Activated effector memory CD4-positive, alpha-beta T cell treated with anti-CD3 and anti-CD28 coated beads, Interleukin-2, amount 50 U/mL, for 16 hours (primary cell): ENCODE measurements at regions not wholly inside any gene's neighbourhood (a gene's known extent, or its start where the extent isn't known, plus 50 kb on each side); places are given as distances from the start of the nearest gene placed in this dataset.
"Not testable (repeated sequence)": the region's sequence is repeated elsewhere in the genome, so short reads cannot be mapped to it uniquely, and the experiment has no call there.

Source experiments
- DNase-seq: peaks from one replicate; pipeline ENCODE4 v3.0.0-alpha.2; 2020

- DNase-seq, result no peak
Measured at GRCh38 chrY:19042984-19043442, 269.5 kb upstream of the HSFY2 start.

- DNase-seq, result no peak
Measured at GRCh38 chrY:19042306-19042958, 268.9 kb upstream of the HSFY2 start.

GRCh38 chrY:19026631-19027030 lies 253.1 kb upstream of the HSFY2 start:
- DNase-seq, result no peak

DNA sequence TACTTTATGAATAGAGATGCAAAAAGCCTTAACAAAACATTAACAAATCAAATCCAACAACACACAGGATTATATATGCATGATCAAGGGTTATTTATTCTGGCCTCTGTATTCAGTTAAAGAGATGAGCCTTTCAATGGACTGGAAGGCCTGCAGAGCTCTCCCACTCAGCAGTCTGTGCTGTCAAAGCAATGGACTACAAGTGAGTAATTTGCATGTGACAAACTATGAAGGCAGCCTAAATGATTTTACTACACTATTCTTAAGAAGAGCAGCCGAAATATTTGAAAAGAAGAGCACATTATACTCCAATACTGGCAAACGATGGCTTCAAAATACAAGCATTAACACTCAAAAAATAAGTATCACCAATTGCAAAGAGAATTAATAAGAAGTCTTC lies 250.4 kb upstream of the HSFY2 start:
- DNase-seq, result no peak

GRCh38 chrY:19020193-19020592 lies 246.7 kb upstream of the HSFY2 start:
- DNase-seq, result no peak

DNA sequence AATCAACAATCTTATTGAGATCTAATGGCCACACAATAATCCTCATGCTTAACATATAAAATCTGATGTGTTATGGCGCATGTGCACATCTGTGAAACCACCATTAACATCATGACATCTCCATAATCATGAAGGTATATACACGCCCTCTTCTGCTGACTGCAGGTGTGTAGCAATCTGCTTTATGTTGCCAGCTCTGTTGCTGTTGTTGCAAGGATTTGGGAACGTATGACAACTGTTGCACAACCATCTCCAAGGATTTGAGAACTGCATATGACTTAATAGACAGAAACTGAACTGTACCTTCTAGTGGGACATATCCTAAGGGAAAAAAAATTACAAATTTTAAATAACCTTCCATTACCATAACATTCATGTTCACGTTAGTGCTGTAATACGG lies 243.5 kb upstream of the HSFY2 start:
- no peak for DNase-seq

GRCh38 chrY:19015854-19016253 lies 242.3 kb upstream of the HSFY2 start:
- DNase-seq, result no peak

DNA sequence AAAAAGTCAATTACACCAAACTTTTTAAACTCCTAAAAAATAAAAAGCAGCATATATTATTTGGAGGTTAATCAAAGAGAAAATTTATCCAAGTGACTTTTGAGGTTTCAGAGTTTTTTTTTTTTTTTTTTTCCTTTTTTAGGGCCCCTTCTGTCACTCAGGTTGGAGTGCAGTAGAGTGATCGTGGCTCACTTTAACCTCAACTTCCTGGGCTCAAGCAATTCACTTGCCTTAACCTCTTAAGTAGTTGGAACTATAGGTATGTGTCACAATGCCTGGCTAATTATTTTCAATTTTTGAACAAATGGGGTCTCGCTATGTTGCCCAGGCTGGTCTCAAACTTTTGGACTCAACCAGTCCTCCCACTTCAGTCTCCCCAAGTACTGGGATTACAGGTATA lies 241.7 kb upstream of the HSFY2 start:
- no peak for DNase-seq

DNA sequence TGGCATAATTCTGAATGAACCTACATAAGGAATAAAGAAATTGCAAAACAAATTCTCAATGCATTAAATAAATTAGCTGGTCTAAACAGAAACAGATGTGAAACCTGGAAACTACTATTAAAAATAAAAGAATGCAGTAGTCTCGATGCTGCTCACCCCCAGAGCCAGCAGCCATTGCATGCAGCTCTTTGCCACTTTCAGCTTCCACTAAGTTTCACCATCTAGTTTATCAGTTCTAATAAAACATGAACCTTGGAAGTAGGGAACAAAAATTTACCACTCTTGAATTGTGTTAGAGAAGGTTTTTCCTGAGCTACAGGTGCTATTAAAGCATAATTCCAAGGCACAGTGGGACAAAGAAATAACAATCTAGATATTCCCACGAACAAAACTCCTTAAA lies 239.4 kb upstream of the HSFY2 start:
- DNase-seq, result no peak

- DNase-seq, result no peak
Measured at GRCh38 chrY:19011605-19012090, 238.1 kb upstream of the HSFY2 start.

DNA sequence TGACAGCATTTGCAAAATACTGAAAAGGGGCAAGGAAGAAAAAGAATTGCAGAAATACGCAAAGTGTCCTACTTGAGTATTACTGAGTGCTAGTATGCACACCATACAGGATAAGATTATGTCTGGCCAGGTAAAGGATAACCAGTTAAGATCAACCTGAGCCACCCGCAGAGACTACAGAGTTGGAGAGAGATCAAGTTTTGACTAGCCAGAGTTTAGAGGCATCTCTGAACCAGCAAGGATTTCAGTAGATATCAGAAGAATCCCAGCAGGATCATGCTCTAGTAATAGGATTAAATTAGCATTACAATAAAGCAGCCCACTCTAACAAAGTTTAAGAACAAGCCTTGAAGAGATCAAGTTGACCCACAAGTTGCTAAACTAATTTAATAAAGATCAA lies 232.7 kb upstream of the HSFY2 start:
- no peak for DNase-seq

DNA sequence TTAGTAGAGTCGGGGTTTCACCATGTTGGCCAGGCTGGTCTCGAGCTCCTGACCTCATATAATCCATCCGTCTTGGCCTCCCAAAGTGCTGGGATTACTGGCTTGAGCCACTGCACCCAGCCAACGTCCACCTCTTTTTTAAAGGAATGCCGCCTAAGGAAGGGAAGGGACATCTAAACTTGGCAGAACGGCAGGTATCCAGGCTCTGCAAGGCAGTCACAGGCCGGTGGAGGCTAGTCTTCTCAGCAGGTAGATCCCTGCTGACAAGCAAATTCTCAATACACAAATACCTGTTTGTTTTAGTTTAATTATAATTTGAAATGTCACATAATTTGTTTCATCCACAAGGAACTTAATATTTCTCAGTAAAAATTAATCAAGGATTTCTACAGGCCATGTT lies 232.0 kb upstream of the HSFY2 start:
- no peak for DNase-seq

DNA sequence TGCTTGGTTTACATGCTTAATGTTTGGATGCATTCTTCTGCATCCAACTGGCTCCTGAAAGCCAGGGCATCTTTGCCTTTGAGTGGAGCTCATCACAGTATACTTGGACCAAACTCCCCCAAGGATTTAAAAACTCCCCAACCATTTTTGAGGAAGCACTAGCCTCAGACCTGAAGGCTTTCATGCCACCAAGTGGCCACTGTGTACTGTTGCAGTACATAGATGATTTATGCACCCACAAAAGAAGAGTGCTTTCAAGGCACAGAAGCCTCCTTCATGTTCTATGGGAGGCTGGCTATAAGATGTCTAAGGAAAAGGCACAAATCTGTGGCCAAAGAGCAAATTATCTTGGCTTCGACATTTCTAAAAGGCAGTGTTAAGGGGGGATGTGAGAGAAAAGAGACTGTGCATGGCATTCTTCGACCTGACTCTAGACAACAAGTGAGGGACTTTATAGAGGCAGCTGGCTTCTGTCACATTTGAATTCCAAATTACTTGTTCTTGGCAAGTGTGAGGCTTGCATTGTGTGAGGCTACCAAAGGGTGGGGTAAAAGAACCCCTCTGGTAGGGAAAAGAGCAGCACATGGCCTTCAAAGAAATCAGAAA lies 224.2 kb upstream of the HSFY2 start:
- no peak for DNase-seq

- no peak for DNase-seq
Measured at GRCh38 chrY:18993480-18993879, 219.9 kb upstream of the HSFY2 start.

GRCh38 chrY:18992684-18993083 lies 219.1 kb upstream of the HSFY2 start:
- not testable (repeated sequence) for DNase-seq

DNA sequence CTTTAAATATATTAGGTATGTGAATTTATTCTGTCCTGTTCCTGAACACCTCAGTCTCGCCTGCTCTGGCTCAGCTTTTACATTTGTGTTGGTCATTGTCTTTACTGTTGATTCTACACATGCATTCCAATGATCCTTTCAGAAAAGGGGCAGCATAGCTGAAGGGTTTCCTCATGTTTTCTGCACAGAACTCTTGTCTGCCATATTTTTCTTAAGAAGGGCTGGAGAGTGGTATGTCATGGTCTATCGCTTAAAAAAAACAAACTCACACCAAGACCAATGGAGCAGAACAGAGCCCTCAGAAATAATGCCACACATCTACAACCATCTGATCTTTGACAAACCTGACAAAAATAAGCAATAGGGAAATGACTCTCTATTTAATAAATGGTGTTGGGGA lies 215.8 kb upstream of the HSFY2 start:
- DNase-seq, result no peak

- DNase-seq, result no peak
Measured at GRCh38 chrY:18966001-18966400, 192.5 kb upstream of the HSFY2 start.

DNA sequence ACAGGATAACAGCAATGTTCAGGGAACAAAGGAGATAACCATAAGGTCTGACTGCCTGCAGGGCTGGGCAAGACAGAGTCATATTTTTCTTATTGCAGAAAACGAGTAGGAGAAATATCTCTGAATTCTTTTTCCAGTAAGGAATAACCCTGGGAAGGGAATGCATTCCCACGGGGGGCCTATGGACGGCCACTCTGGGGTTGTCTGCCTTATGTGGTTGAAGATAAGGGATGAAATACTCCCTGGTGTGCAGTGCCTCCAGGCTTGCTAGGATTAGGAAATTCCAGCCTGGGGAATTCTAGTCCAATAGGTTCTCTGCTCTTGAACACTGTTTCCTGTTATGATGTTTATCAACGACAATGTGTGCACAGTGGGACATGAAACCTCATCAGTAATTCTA lies 185.3 kb upstream of the HSFY2 start:
- DNase-seq, result no peak

DNA sequence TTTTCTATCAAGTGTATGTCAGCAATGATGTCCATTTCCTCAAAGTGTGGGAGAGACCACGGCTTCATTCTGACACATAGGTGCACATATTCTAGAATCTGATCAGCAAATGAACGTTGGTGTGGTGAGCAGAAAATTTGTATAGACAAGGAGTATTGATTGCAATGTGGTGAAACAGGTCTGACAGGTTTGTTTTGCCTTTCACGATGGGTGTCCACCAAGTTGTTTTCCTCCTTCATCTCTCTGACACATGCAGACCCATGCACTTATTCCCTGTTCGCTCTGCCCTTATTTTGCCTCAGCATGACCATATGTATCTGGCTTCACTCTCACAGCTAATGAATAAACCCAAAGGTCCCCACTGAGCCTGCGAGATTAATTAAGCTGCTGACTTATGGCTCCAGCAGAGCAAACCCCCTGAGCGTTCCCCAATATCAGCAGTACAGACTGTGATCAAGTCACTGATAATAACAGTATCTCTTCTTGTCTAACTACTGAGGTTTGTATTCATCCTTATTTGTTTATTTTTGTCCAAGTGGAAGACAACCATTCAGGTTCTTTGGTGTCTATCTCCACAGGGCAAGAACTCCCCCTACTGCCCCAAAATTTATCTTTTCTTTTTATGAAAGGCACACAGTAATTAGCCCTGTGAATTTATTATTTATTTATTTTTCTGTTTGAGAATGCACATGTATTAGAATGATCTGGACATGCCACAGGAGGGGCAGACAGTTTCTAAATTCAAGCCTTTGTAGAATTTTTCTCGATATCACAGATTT lies 178.3 kb upstream of the HSFY2 start:
- no peak for DNase-seq

DNA sequence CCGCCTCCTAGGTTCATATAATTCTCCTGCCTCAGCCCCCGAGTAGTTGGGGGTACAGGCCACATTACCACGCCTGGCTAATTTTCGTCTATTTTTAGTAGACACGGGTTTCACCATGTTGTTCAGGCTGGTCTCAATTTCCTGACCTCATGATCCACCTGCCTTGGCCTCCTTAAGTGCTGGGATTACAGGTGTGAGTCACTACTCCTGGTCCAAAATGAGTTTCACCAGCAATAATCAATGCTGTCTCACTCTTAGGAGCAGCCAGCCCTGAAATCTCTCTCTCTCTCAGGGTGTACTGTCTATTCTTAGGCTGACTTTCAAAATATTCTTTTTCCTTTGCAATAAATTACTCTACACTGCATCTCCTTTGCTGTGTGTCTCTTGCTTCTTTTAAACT lies 177.5 kb upstream of the HSFY2 start:
- no peak for DNase-seq

DNA sequence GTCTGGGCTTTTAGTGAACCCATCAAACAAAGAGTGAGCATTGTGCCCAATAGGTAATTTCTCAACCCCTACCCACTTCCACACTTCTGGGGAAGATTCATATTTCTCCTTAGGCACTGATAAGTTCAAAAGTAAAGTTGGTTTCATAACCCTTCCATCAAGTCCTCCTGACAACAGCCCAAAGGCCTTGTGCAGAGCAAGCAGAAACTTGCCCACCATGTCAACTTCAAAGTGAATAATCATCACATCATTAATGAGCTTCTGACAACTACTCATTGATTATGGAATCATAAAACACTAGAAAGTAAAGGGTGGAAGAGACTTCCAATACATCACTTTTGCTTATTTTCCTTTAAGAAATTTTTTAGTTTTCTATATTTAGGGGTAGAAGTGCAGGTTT lies 163.3 kb upstream of the HSFY2 start:
- DNase-seq, result no peak

DNA sequence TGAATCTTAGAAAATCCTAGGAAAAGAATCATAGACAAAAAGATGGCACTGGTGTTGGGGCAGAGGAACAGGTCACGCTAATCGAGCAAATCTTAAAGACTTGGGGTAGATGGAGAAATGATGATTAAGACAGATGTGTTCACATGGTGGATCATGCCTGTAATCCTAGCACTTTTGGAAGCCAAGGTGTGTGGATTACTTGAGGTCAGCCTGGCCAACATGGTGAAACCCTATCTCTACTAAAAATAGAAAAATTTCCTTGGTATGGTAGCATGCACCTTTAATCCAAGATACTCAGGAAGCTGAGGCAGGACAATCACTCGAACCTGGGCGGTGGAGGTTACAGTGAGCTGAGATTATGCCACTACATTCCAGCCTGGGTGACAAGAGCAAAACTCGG lies 145.7 kb upstream of the HSFY2 start:
- no peak for DNase-seq

GRCh38 chrY:18912846-18913245 lies 139.3 kb upstream of the HSFY2 start:
- DNase-seq, result no peak

- DNase-seq, result no peak
Measured at GRCh38 chrY:18909846-18910245, 136.3 kb upstream of the HSFY2 start.
